SK-N-SH treated with all-trans-retinoic acid at 6 μM for 48 hours (cell line): ENCODE measurements at regions not wholly inside any gene's neighbourhood (a gene's known extent, or its start where the extent isn't known, plus 50 kb on each side); places are given as distances from the start of the nearest gene placed in this dataset.

ENCODE experiments used
- ATAC-seq: fragments of 200-7000 bp; cut with Tn5 transposase; 3 replicates; pipeline ENCODE4 v1.9.1; 2020; ENCODE audit warnings: mild to moderate bottlenecking, moderate library complexity
- ARNTL ChIP-seq: fragments of 450-650 bp; formaldehyde crosslinking; IDR thresholded peaks from 2 replicates; pipeline ENCODE4 v1.5.0; 2020; ENCODE audit warnings: low read depth, mild to moderate bottlenecking, moderate library complexity, borderline replicate concordance
- CREB5 ChIP-seq: fragments of 250-450 bp; sonication (Bioruptor Pico); IDR thresholded peaks from 2 replicates; pipeline ENCODE4 v1.5.1; 2020; ENCODE audit warnings: low read depth, mild to moderate bottlenecking, moderate library complexity
- ESRRG ChIP-seq: fragments of 250-450 bp; sonication (Bioruptor Pico); IDR thresholded peaks from 2 replicates; pipeline ENCODE4 v1.6.1; 2021; ENCODE audit warnings: mild to moderate bottlenecking
- GLIS3 ChIP-seq: fragments of 250-450 bp; sonication (Bioruptor Pico); IDR thresholded peaks from 2 replicates; pipeline ENCODE4 v1.5.0; 2020; ENCODE audit warnings: mild to moderate bottlenecking, moderate library complexity
- ISL1 ChIP-seq: fragments of 250-450 bp; sonication (Bioruptor Pico); IDR thresholded peaks from 2 replicates; pipeline ENCODE4 v2.1.2; 2022; ENCODE audit warnings: mild to moderate bottlenecking, moderate library complexity
- OSR1 ChIP-seq: fragments of 250-450 bp; sonication (Bioruptor Pico); IDR thresholded peaks from 2 replicates; pipeline ENCODE4 v1.8.0; 2022; ENCODE audit warnings: moderate library complexity, mild to moderate bottlenecking, inconsistent platforms
- PPARA ChIP-seq: fragments of 250-450 bp; sonication (Bioruptor Pico); IDR thresholded peaks from 2 replicates; pipeline ENCODE4 v1.5.0; 2020; ENCODE audit warnings: mild to moderate bottlenecking, borderline replicate concordance
- RARB ChIP-seq: fragments of 250-450 bp; sonication (Bioruptor Pico); IDR thresholded peaks from 2 replicates; pipeline ENCODE4 v1.8.0; 2021; ENCODE audit warnings: mild to moderate bottlenecking, moderate library complexity
- SNAI2 ChIP-seq: fragments of 250-450 bp; sonication (Bioruptor Pico); IDR thresholded peaks from 2 replicates; pipeline ENCODE4 v1.5.0; 2020; ENCODE audit warnings: mild to moderate bottlenecking, moderate library complexity
- TCF4 ChIP-seq: fragments of 250-450 bp; sonication (Bioruptor Pico); IDR thresholded peaks from 2 replicates; pipeline ENCODE4 v1.8.0; 2021; ENCODE audit warnings: mild to moderate bottlenecking, moderate library complexity, borderline replicate concordance
- TOX ChIP-seq: fragments of 250-450 bp; sonication (Bioruptor Pico); IDR thresholded peaks from 2 replicates; pipeline ENCODE4 v1.8.0; 2021; ENCODE audit warnings: mild to moderate bottlenecking, moderate library complexity, borderline replicate concordance
- TSHZ2 ChIP-seq: fragments of 250-450 bp; sonication (Bioruptor Pico); IDR thresholded peaks from 2 replicates; pipeline ENCODE4 v1.5.0; 2020; ENCODE audit warnings: mild to moderate bottlenecking, moderate library complexity
- ZC3H10 ChIP-seq: fragments of 250-450 bp; sonication (Bioruptor Pico); IDR thresholded peaks from 2 replicates; pipeline ENCODE4 v1.5.1; 2021; ENCODE audit warnings: mild to moderate bottlenecking, moderate library complexity
- ZFP3 ChIP-seq: fragments of 250-450 bp; sonication (Bioruptor Pico); IDR thresholded peaks from 2 replicates; pipeline ENCODE4 v1.5.0; 2020; ENCODE audit warnings: mild to moderate bottlenecking, moderate library complexity
- ZFP30 ChIP-seq: fragments of 450-650 bp; formaldehyde crosslinking; IDR thresholded peaks from 2 replicates; pipeline ENCODE4 v1.5.0; 2022; ENCODE audit warnings: mild to moderate bottlenecking, moderate library complexity
- ZNF565 ChIP-seq: fragments of 450-650 bp; formaldehyde crosslinking; conservative IDR thresholded peaks from 2 replicates; pipeline ENCODE4 v1.5.0; 2020; ENCODE audit warnings: low read depth, mild to moderate bottlenecking, moderate library complexity
- ZNF70 ChIP-seq: fragments of 450-650 bp; formaldehyde crosslinking; IDR thresholded peaks from 2 replicates; pipeline ENCODE4 v1.5.0; 2020; ENCODE audit warnings: mild to moderate bottlenecking, moderate library complexity
- TF ChIP-seq, protein P1 (sequence below): fragments of 250-450 bp; sonication (Bioruptor Pico); IDR thresholded peaks from 2 replicates; pipeline ENCODE4 v1.8.0; 2020; ENCODE audit warnings: mild to moderate bottlenecking, moderate library complexity, borderline replicate concordance
- TF ChIP-seq, protein P2 (sequence below): fragments of 250-450 bp; sonication (Bioruptor Pico); IDR thresholded peaks from 2 replicates; pipeline ENCODE4 v1.8.0; 2021; ENCODE audit warnings: low read depth, mild to moderate bottlenecking, moderate library complexity, borderline replicate concordance

DNA sequence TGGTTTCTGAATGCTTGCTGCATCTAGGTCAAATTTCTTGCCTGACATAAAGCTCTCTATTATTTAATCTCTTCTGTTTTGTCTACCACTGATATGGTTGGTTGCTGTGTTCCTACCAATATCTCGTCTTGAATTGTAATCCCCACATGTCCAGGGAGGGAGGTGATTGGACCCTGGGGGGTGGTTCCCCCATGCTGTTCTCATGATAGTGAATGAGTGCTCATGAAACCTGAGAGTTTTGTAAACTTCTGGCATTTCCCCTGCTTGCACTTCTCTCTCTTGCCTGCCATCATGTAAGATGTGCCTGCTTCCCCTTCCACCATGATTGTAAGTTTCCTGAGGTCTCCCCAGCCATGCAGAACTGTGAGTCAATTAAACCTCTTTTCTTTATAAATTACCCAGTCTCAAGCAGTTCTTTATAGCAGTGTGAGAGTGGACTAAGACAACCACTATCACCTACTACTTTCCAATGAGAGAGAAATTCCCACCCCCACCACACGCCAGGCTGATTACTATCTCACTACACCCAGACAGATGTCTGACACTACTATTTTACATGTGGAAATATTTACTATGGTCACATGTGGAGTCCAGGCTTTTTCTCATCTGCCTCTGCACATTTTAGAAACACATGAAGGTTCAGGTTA, 69.2 kb upstream of the ATP2B1 start:
- TF ChIP-seq, protein P1, sequence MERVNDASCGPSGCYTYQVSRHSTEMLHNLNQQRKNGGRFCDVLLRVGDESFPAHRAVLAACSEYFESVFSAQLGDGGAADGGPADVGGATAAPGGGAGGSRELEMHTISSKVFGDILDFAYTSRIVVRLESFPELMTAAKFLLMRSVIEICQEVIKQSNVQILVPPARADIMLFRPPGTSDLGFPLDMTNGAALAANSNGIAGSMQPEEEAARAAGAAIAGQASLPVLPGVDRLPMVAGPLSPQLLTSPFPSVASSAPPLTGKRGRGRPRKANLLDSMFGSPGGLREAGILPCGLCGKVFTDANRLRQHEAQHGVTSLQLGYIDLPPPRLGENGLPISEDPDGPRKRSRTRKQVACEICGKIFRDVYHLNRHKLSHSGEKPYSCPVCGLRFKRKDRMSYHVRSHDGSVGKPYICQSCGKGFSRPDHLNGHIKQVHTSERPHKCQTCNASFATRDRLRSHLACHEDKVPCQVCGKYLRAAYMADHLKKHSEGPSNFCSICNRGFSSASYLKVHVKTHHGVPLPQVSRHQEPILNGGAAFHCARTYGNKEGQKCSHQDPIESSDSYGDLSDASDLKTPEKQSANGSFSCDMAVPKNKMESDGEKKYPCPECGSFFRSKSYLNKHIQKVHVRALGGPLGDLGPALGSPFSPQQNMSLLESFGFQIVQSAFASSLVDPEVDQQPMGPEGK (CRISPR knock-in tag), result no peak
- TF ChIP-seq TSHZ2 (CRISPR knock-in tag) (no peak), TOX (no peak), ZFP3 (CRISPR knock-in tag) (no peak), RARB (CRISPR knock-in tag) (no peak), GLIS3 (CRISPR knock-in tag) (no peak), ARNTL (CRISPR knock-in tag) (no peak), ESRRG (no peak), ZNF565 (CRISPR knock-in tag) (no peak), CREB5 (CRISPR knock-in tag) (no peak), ZC3H10 (CRISPR knock-in tag) (no peak), PPARA (CRISPR knock-in tag) (no peak), OSR1 (CRISPR knock-in tag) (no peak), ZFP30 (CRISPR knock-in tag) (no peak), SNAI2 (CRISPR knock-in tag) (no peak), ZNF70 (CRISPR knock-in tag) (no peak), TCF4 (CRISPR knock-in tag) (no peak)
- TF ChIP-seq, protein P2, sequence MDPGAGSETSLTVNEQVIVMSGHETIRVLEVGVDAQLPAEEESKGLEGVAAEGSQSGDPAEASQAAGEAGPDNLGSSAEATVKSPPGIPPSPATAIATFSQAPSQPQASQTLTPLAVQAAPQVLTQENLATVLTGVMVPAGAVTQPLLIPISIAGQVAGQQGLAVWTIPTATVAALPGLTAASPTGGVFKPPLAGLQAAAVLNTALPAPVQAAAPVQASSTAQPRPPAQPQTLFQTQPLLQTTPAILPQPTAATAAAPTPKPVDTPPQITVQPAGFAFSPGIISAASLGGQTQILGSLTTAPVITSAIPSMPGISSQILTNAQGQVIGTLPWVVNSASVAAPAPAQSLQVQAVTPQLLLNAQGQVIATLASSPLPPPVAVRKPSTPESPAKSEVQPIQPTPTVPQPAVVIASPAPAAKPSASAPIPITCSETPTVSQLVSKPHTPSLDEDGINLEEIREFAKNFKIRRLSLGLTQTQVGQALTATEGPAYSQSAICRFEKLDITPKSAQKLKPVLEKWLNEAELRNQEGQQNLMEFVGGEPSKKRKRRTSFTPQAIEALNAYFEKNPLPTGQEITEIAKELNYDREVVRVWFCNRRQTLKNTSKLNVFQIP, result no peak
- ATAC-seq, result no peak

DNA sequence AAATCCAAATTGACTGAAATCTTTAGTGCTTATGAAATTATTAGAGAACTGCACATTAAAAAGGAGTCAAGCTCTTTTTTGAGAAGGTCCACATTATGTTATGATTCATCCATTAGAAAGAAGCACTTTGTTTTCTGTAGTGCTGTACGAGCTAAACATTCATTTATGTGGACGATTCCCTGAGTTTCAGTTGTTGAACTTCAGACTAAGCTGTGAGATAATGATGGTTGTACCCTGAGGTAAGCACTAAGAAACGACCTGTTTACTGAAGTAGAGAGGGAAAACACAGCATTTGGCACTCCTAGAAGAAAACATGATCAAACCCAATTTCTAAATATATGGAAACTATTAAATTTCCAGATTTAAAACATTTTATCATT, 67.3 kb upstream of the ATP2B1 start:
- no peak for ATAC-seq
- TF ChIP-seq ZNF70 (CRISPR knock-in tag) (no peak), ARNTL (CRISPR knock-in tag) (no peak), CREB5 (CRISPR knock-in tag) (no peak), ISL1 (no peak), ZNF565 (CRISPR knock-in tag) (no peak), TSHZ2 (CRISPR knock-in tag) (no peak)
